GDM1 (cell line): ENCODE measurements at regions not wholly inside any gene's neighbourhood (a gene's known extent, or its start where the extent isn't known, plus 50 kb on each side); places are given as distances from the start of the nearest gene placed in this dataset.
"Not testable (repeated sequence)": the region's sequence is repeated elsewhere in the genome, so short reads cannot be mapped to it uniquely, and the experiment has no call there.

Experiments
- DNase-seq: peaks from one replicate; lab custom pipeline; 2025; lab: John Stamatoyannopoulos, UW

DNA sequence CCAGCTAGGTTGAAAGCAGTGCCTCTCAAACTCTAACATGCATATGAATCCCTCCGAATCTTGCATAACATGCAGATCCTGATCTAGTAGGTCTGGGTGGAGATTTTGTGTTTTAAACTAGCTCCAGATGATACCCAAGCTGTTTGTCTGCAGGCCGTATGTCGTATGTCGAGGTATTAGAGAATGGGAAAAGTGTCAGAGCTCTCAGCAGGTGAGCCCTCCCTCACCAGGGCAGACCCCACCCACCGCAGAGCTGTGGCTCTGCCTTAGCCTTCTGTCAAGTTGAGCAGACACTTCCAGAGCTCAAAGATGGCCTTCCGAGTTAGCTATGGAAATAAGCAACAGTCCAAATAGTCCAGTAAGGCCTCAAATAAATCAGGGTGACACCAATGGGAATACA lies 83.2 kb upstream of the MAP3K1 start:
- DNase-seq = no peak

DNA sequence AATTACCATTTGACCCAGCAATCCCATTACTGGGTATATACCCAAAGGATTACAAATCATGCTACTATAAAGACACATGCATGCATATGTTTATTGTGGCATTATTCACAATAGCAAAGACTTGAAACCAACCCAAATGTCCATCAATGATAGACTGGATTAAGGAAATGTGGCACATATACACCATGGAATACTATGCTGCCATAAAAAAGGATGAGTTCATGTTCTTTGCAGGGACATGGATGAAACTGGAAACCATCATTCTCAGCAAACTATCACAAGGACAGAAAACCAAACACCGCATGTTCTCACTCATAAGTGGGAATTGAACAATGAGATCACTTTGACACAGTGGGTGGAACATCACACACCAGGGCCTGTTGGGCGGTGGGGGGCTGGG lies 83.9 kb upstream of the MAP3K1 start:
- not testable (repeated sequence) for DNase-seq

DNA sequence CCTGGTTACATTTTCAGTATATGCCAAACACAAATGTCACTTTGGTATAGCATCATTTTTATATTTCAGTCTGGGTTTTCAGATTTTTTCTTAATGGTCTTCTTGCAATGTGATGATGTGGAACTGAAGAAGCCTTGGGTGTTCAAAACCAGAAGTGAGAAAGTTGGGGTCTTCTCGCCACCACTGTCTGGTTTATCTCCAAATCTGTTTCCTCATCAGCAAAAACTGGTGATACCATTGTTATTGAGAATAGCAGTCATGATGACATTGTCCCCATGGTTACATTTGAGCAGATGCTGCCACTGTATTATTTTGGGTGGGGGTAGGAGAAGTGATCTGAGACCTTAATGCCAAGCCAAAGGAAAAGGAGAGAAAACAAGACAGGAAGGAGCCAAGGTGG lies 85.9 kb upstream of the MAP3K1 start:
- DNase-seq = no peak

DNA sequence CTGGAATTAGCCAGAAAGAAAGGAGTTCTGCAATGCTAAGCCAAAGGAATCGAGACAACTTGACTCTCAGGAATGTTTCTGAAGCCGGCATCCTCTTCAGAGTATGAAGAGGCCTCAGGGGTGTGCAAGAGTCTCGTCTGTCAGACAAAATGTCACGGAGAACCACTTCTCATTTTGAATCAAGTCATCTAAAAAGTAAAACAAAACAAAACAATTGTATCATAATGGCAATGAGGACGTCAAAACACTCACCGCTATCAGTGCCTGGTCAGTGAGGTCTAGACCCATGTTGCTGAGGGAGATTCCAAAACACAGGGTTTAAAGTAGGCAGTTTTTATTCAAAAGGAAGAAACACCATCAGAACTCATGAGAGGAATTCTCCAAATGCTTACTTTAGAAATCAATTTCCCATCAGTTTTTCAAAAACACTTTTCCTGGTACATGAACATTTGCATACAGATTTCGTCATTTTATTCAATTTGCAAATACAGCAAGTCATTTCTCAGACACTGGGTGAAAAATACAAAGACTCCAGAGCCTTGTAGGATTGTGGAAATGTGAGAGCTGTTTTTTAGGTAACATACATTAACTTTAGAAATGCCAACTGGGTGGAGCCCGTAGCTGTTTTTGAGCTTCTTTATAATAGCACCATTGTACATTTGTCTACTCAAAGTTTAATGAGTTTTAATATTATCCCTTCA lies 89.5 kb upstream of the MAP3K1 start:
- DNase-seq = no peak

DNA sequence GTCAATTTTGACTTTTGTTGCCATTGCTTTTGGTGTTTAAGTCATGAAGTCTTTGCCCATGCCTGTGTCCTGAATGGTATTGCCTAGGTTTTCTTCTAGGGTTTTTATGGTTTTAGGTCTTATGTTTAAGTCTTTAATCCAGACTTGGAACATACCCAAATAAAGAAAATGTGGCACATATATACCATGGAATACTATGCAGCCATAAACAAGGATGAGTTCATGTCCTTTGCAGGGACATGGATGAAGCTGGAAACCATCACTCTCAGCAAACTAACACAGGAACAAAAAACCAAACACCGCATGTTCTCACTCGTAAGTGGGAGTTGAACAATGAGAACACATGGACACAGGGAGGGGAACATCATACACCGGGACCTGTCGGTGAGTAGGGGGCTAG lies 90.5 kb upstream of the MAP3K1 start:
- not testable (repeated sequence) for DNase-seq

DNA sequence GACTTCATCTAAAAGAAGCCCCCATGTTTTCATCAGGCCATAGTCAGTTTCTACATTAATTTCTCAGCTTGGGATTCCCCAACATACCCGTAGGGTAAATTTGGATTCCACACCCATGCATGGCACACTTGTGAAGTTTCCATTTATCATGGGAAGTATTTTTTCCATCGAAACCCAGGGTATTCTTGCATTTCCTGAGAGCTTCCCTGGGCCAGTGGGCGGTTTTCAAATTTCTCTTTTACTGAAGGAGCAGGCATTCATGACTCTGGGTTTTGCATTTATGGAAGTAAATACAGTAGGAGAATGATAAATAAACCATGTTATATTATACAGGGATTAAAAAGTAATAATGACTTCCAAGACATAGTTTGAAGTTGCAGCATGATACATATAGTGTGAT lies 93.0 kb upstream of the MAP3K1 start:
- no peak for DNase-seq

DNA sequence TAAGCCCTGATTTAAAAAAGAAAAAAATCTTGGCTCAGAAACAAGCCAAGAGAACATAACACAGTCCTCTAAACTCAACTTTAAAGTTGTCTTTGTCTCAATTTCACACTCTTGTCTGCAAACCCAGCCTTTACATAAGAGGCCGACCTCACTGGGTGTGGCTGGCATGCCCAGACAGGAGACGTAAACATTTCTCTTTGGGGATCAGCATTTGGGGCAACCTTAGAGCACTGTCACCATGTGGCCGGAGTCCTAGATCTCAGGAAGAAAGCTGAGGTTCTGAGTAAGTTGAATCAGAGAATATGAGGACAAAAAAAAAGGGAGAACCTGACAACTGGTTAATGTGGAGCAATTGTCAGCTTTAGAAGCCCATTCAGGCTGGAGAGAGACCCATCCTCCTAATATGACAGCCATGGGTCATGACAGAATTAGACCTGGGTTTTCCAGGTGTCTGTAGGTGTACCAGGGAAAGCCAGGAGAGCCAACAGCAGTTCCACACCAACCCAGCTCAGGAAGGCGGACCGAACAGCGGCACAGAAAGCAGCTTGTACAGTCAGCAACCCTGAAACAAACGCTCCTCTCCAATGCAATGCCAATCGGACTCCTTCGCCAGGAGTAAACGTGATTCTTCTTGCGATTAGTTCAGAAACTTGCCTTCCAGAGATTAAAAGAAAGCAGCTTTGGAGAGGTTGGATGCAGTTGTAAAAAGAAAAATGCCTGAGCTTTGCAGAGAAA lies 97.9 kb upstream of the MAP3K1 start:
- no peak for DNase-seq

DNA sequence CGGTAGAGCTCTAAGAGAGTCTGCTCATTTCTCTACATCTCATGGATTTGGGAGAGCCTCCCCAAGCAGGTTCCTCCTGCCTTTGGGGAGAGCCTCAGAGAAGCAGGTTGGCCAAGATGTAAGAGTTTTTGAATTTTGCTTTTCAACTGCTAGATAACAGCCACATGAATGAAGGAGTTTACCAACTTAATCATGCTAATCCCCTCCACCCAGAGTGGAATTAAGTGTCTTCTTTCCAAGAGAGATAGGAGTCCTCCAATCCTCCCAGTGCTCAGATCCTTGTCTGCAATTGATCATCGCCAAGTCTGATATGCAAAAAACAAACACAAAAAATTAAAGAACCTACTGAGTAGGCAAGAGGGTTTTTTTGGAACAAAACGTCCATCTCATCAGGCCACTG lies 99.4 kb upstream of the MAP3K1 start:
- no peak for DNase-seq

GRCh38 chr5:56712895-56713591 lies 102.3 kb upstream of the MAP3K1 start:
- DNase-seq = no peak

DNA sequence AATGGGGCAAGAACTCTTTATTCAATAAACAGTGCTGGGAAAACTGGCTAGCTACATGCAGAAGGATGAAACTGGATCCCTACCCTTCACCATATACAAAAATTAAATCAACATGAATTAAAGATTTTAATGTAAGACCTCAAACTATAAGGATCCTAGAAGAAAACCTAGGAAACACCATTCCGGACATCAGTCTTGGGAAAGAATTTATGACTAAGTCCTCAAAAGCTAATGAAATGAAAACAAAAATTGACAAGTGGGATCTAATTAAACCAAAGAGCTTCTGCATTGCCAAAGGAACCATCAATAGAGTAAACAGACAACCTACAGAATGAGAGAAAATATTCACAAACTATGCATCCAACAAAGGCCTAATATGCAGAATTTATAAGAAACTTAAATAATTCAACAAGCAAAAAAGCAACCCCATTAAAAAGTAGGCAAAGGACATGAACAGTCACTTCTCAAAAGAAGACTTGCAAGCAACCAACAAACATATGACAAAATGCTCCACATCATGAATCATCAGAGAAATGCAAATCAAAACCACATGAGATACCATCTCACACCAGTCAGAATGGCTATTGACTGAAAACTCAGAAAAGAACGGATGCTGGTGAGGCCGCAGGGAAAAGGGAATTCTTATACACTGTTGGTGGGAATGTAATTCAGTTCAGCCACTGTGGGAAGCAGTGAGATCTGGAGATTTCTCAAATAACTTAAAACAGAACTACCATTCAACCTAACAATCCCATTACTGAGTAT lies 104.3 kb upstream of the MAP3K1 start:
- DNase-seq = no peak

DNA sequence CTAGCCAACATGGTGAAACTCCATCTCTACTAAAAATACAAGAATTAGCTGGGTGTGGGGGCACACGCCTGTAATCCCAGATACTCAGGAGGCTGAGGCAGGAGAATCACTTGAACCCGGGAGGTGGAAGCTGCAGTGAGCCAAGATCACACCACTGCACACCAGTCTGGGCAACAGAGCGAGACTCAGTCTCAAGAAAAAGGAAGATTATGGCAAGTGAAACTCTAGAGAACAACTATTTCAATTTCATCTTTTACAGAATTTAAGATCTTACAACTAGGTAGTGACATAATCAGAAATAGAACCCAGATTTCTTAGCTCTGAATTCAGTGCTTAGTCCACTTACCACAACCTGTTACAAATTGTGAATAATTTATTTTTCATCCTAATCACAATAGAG lies 108.8 kb upstream of the MAP3K1 start:
- no peak for DNase-seq

DNA sequence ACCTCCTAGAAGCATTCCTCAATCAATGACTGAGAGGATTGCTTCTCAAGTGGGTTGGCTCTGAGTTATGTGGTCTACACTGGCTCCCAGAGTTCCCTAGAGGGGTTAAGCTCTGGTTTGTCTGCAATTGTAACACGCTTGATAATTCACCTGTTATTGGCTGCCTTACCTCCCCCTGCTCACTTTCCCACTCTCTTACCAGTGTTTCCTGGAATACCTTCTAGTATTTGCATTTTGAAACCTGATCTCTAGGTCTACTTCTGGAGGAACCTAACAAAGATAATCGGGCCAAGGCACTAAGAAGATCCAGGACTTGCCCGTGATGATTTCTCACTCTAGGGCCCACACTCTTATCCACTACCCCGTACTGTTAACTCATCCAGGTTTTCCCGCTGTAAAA lies 110.1 kb upstream of the MAP3K1 start:
- DNase-seq = no peak

DNA sequence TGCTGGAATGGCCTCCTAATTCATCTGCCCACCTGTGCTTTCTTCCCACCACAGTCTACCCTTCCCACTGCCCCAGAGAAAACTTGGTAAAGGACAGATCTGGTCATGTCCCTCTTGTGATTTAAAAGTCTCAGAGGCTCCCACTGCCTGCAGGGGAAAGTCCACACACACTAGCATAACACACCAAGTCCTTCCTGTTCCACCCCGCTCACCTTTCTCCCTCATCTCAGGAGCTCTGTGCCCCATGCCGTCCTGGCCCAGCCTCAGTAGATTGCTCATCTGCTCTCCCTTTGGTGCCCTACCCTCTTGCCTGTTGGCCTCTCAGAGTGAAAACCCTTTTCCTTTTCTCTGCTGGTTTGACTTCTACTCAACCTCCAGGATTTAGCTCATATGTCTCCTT lies 111.4 kb upstream of the MAP3K1 start:
- DNase-seq = no peak

GRCh38 chr5:56700711-56701110 lies 114.6 kb upstream of the MAP3K1 start:
- peak; percentile 18 for DNase-seq

DNA sequence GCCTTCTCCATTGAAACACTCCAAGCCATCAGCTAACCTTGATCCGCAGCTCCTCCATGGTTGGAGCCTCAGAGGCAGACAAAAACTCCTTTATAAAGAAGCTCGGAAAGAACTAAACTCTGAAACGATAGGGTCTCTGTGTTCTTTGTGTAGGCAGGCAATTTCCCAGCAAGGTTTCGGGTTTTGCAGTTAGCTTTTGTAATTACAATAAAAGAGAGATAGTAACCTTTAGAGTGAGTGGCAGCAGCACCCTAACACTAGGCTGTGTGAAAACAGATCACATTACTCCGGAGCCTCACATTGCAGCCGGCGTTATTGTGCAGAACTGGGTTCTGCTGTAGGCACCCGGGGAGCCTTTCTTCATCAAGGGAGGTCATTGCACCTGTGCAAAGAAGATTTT lies 115.8 kb upstream of the MAP3K1 start:
- no peak for DNase-seq

DNA sequence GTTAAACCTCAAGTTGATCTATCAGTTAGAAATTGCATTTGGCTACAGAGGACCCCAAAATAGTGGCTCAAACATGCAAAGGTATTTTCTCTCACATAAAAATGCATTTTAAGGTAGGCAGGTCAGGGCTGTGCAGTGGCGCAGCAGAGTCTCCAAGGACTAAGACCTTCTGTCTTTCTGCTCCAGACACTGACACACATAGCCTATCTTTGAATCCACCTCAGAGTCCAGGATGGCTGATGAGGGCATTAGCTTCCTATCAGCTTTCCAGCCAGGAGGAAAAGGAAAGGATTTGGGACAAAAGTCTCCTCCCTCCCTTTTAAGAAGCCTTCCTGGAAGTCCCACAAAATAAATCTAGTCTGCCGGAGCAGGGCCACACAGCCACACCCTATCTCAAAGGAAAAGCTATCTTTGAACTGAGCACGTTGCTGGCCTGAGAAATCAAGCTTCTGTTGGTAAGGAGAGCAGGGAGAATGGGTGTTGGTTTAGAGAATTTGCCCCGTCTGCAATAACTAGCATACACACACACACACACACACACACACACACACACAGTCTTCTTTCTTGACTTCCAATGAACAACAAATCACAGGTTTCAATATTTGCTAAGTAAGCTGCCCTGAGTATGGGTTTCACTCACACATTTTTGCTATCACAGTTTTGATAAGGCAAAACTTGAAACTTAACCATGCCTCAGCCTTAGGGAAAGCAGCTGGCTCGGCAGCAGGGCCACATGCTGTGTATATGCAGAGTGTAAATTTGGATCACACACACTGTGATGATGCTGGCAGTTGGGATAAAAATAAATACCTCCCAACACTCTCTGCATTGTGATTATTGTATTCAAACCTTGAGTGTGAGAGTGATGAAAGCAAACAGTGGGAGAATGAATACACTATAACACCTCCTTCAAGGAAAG lies 116.6 kb upstream of the MAP3K1 start:
- no peak for DNase-seq

- no peak for DNase-seq
Observed at GRCh38 chr5:56696900-56697299, 118.4 kb upstream of the MAP3K1 start.

DNA sequence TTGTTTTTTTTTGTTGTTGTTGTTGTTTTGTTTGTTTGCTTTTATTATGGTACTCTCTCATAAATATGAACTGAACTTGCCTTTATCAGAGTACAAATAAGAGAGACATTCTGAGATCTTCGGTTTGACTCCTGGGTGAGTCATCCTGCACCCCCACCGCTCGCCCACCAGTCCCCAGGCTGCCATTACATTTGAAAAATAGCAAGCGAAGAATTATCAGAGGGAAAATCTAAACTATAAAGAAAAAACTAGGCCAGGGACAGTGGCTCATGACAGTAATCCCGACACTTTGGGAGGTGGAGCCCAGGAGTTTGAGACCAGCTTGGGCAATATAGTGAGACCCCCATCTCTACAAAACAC lies 122.1 kb upstream of the MAP3K1 start:
- DNase-seq = no peak

DNA sequence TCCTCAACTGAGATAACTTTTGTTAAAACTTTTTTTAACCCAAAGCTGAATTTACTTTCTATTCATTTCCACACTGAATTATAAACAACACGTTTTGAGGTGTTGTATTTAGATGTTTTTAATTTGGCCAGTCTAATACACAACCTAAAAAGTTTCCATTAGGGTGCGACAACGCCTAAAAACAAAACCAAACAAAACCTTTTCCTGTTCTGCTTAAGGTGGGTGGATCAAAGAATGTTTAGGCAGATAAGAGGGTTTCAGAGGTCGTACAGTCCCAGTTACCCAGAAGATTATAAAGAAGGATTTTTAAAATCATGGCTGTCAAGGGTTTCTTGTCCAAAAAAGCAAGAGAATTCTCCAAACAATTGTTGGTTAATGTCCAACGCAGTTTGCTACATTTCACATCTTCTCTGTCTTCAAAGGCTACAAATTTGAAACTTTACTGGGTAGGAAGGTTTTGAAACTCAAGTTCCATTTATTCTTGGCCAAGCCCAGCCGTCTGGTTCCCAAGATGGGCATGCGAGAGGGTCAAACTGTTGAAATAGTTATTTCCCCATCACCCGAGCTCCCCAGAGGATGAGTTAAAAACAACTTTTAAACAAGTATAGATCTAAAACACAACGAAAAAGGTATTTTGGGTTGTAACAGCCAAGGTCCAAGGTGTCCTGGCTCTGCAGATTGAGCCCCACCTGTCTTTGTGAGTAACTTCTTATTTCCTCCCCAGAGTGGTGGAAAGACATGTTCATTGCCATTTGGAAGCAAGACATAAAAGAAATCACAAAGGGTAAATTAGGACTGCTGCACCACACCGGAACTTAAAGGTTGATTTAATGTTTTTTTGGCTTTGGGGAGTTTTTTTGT lies 122.8 kb upstream of the MAP3K1 start:
- no peak for DNase-seq

DNA sequence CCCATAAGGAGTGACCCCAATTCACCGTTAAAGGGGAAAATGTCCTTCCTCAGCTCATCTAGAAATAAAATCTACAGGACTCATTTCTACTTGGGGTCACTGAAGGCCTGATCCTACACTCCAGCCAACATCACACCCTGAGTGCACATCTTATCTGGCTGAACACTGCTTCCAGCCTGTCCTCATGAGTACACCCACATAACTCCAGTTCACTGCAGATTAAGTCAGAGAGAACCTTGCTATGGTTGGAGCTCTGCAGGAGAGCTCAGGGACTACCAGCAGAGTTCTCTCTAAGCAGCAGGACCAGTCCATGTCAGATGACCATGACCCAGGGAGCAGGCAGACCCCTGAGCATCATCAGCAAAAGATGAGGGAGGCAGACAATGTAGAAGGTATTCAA lies 126.9 kb upstream of the MAP3K1 start:
- no peak for DNase-seq
